ENCODE measurements at regions not wholly inside any gene's neighbourhood (a gene's known extent, or its start where the extent isn't known, plus 50 kb on each side); places are given as distances from the start of the nearest gene placed in this dataset.

DNA sequence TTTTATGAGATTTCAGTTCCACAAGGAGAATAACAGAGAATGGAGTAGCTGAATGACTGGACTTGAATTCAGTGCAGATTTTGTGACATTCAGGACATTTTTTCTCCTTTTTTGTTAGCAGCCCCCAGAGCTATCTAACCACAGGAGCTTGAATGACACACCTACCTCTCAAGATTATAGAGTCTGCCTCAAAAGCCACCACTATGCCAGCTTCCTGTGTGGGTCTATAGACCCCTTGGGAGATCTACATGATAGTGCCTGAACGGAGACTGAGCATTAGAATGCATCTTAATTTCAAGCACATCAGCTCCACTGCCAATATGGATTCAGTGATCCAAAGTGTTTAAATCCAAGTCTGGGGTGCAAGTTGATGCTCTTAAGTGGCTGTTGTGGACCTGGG, 74.4 kb upstream of the ZNF648 start:
- no peak overlapping the region for H3K4me2 ChIP-seq (ENCODE audit: low read depth, low read length)

DNA sequence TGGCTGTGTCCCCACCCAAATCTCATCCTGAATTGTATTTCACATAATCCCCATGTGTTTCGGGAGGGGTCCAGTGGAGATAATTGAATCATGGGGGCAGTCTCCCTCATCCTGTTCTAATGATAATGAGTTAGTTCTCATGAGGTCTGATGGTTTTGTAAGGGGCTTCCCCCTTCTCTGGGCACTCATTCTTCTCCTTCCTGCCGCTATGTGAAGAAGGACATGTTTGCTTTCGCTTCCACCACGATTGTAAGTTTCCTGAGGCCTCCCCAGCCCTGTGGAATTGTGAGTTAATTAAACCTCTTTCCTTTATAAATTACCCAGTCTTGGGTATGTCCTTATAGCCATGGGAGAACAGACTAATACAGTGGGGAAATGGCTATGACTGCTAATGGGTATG, 72.7 kb upstream of the ZNF648 start:
- Histone ChIP-seq H3K27ac (ENCODE audit: low read length) (no peak overlapping the region), H3K9me3 (replicated peaks; ENCODE audit: insufficient read depth, low read length) (no peaks in the 10 kb centered on the region), H3K9me2 (replicated peaks; ENCODE audit: insufficient read depth, low read length) (no peaks in the 10 kb centered on the region), H4K20me1 (ENCODE audit: insufficient read depth, low read length) (no peaks in the 10 kb centered on the region), H3K79me2 (ENCODE audit: low read length) (no peaks in the 10 kb centered on the region), H3K4me2 (ENCODE audit: low read depth, low read length) (no peak overlapping the region), H2AFZ (ENCODE audit: low read length) (no peak overlapping the region), H3K36me3 (replicated peaks; ENCODE audit: insufficient read depth, low read length) (no peaks in the 10 kb centered on the region), H3K9ac (ENCODE audit: low read length) (no peak overlapping the region), H3K4me1 (ENCODE audit: low read length) (no peaks in the 10 kb centered on the region), H3K4me3 (ENCODE audit: low read length) (no peak overlapping the region), H3K27me3 (replicated peaks; ENCODE audit: insufficient read depth, low read length) (no peaks in the 10 kb centered on the region), H3F3A (ENCODE audit: insufficient read depth, low read length) (no peaks in the 10 kb centered on the region)
- no peak for DNase-seq
- TF ChIP-seq, protein P1, sequence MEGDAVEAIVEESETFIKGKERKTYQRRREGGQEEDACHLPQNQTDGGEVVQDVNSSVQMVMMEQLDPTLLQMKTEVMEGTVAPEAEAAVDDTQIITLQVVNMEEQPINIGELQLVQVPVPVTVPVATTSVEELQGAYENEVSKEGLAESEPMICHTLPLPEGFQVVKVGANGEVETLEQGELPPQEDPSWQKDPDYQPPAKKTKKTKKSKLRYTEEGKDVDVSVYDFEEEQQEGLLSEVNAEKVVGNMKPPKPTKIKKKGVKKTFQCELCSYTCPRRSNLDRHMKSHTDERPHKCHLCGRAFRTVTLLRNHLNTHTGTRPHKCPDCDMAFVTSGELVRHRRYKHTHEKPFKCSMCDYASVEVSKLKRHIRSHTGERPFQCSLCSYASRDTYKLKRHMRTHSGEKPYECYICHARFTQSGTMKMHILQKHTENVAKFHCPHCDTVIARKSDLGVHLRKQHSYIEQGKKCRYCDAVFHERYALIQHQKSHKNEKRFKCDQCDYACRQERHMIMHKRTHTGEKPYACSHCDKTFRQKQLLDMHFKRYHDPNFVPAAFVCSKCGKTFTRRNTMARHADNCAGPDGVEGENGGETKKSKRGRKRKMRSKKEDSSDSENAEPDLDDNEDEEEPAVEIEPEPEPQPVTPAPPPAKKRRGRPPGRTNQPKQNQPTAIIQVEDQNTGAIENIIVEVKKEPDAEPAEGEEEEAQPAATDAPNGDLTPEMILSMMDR (IDR thresholded peaks at IDR 0.05; ENCODE audit: low read length) = no peak
- TF ChIP-seq EZH2phosphoT487 (IDR thresholded peaks at IDR 0.05; ENCODE audit: low read length) (no peak), EZH2 (optimal IDR thresholded peaks at IDR 0.05; ENCODE audit: low read depth, low read length) (no peak)

More for the DNA sequence above, 74.4 kb upstream of the ZNF648 start:
- no peak overlapping the region for H3K4me3 ChIP-seq (ENCODE audit: low read length)
- no peaks in the 10 kb centered on the region for H3K4me1 ChIP-seq (ENCODE audit: low read length)
- no peak for DNase-seq
- H3K36me3 ChIP-seq (replicated peaks; ENCODE audit: insufficient read depth, low read length) = no peaks in the 10 kb centered on the region
- H3F3A ChIP-seq (ENCODE audit: insufficient read depth, low read length) = no peaks in the 10 kb centered on the region
- H3K27ac ChIP-seq (ENCODE audit: low read length) = no peak overlapping the region
- H2AFZ ChIP-seq (ENCODE audit: low read length) = no peak overlapping the region
- H3K9me3 ChIP-seq (replicated peaks; ENCODE audit: insufficient read depth, low read length) = no peaks in the 10 kb centered on the region
- H3K9ac ChIP-seq (ENCODE audit: low read length) = no peak overlapping the region
- H3K79me2 ChIP-seq (ENCODE audit: low read length) = no peaks in the 10 kb centered on the region
- no peaks in the 10 kb centered on the region for H3K9me2 ChIP-seq (replicated peaks; ENCODE audit: insufficient read depth, low read length)
- H4K20me1 ChIP-seq (ENCODE audit: insufficient read depth, low read length) = no peaks in the 10 kb centered on the region
- H3K27me3 ChIP-seq (replicated peaks; ENCODE audit: insufficient read depth, low read length) = no peaks in the 10 kb centered on the region
- TF ChIP-seq, protein P1 (IDR thresholded peaks at IDR 0.05; ENCODE audit: low read length) = no peak
- no peak for TF ChIP-seq EZH2phosphoT487 (IDR thresholded peaks at IDR 0.05; ENCODE audit: low read length)
- TF ChIP-seq EZH2 (optimal IDR thresholded peaks at IDR 0.05; ENCODE audit: low read depth, low read length) = no peak

DNA sequence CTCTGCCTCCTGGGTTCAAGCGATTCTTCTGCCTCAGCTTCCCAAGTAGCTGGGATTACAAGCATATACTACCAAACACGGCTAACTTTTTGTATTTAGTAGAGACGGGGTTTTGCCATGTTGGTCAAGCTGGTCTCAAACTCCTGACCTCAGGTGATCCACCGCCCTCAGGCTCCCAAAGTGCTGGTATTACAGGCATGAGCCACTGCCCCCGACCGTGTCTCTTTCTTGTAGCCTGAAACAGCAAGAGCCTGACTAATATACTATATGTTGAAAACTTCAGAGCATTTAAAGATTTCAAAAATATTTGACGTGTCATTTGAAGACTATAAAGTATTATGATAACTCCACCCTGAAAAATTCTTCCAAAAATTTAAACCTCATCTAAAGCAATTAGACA, 71.7 kb upstream of the ZNF648 start:
- Histone ChIP-seq H3F3A (ENCODE audit: insufficient read depth, low read length) (no peaks in the 10 kb centered on the region), H3K4me3 (ENCODE audit: low read length) (no peak overlapping the region), H3K27me3 (replicated peaks; ENCODE audit: insufficient read depth, low read length) (no peaks in the 10 kb centered on the region), H3K4me1 (ENCODE audit: low read length) (no peaks in the 10 kb centered on the region), H4K20me1 (ENCODE audit: insufficient read depth, low read length) (no peaks in the 10 kb centered on the region), H3K27ac (ENCODE audit: low read length) (no peak overlapping the region), H3K9me3 (replicated peaks; ENCODE audit: insufficient read depth, low read length) (no peaks in the 10 kb centered on the region), H2AFZ (ENCODE audit: low read length) (no peak overlapping the region), H3K9me2 (replicated peaks; ENCODE audit: insufficient read depth, low read length) (no peaks in the 10 kb centered on the region), H3K79me2 (ENCODE audit: low read length) (no peaks in the 10 kb centered on the region), H3K36me3 (replicated peaks; ENCODE audit: insufficient read depth, low read length) (no peaks in the 10 kb centered on the region), H3K9ac (ENCODE audit: low read length) (no peak overlapping the region), H3K4me2 (ENCODE audit: low read depth, low read length) (no peak overlapping the region)
- TF ChIP-seq, protein P1 (IDR thresholded peaks at IDR 0.05; ENCODE audit: low read length) = no peak
- TF ChIP-seq EZH2 (optimal IDR thresholded peaks at IDR 0.05; ENCODE audit: low read depth, low read length) (no peak), EZH2phosphoT487 (IDR thresholded peaks at IDR 0.05; ENCODE audit: low read length) (no peak)
- no peak for DNase-seq

Data from MM.1S (cell line).